SKM-1 treated with dmso at 0.1 percent for 144 hours (cell line): ENCODE measurements at regions not wholly inside any gene's neighbourhood (a gene's known extent, or its start where the extent isn't known, plus 50 kb on each side); places are given as distances from the start of the nearest gene placed in this dataset.
"Not testable (repeated sequence)": the region's sequence is repeated elsewhere in the genome, so short reads cannot be mapped to it uniquely, and the experiment has no call there.

Experiments
- DNase-seq: peaks from one replicate; lab custom pipeline; 2025; ENCODE audit not compliant: unreplicated experiment; lab: John Stamatoyannopoulos, UW

DNA sequence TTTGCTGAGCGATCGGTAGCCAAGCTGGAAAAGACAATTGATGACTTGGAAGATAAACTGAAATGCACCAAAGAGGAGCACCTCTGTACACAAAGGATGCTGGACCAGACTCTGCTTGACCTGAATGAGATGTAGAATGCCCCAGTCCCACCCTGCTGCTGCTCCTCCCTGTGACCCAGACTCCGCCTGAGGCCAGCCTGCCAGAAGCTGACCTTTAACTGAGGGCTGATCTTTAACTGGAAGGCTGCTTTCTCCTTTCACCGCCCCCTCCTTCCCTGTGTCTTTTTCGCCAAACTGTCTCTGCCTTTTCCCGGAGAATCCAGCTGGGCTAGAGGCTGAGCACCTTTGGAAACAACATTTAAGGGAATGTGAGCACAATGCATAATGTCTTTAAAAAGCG is 109.0 kb upstream of the TOX3 start:
- not testable (repeated sequence) for DNase-seq

DNA sequence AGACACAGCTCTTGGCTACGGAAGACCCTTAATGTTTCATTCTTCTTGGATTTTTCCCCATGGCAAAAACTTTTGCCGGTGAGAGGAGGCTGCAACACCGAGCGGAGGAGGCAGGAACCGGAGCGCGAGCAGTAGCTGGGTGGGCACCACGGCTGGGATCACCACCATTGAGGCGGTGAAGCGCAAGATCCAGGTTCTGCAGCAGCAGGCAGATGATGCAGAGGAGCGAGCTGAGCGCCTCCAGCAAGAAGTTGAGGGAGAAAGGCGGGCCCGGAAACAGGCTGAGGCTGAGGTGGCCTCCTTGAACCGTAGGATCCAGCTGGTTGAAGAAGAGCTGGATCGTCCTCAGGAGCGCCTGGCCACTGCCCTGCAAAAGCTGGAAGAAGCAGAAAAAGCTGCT is 108.2 kb upstream of the TOX3 start:
- DNase-seq: not testable (repeated sequence)

GRCh38 chr16:52652033-52652432 is 105.1 kb upstream of the TOX3 start:
- DNase-seq: no peak

DNA sequence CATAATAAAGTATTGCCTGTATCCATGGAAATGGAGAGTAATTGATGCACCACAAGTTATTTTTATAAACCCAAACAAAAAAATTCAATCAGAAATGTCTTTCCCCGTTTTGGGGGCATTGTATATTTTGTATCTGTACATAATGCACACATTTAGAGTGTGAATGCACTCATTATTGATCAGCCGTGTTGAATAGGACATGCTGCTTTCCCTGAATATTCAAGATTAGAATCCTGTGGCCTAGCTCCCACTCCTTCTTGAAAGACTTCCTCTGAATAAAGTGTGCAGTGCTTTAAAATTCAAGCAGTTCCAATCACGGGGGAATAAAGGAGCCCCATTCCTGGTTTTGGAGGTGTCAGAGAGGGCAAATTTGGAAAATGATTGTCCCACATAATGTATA is 103.8 kb upstream of the TOX3 start:
- DNase-seq: no peak

DNA sequence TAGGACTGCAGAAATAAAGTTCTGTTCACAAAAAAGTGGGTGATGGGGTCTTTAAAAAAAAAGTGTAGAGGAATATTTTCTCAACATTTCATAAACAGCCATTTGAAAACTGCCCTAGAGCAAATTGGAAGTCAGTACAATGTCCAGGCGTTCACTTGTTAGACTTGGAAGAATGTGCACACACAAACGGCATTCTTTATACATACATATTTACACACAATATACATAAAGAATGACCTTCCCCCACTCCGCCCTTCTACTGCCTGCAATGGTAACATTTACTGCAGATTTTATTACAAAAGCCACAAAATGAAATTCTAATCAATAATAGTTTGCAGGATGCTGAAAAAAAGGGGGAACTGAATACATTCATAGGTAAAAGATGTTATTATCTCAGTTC is 103.4 kb upstream of the TOX3 start:
- no peak for DNase-seq

DNA sequence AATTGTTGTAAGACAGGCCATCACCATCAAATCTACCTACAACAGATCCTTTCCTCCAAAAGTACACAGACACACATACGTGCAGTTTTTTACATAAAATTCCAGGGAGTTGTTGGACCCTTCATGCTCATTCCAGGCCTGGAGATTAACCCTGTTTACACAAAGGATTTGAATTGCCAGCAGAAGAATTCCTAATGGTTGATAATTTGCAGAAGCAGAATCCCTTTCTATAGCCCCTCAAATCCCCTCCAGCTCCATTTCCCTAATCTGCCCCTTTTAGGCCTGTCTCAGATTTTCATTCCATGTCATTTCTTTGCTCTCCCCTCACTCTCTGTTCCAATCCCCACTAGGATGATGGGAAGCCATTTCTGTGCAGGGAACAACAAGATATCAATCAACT is 102.9 kb upstream of the TOX3 start:
- DNase-seq: no peak

DNA sequence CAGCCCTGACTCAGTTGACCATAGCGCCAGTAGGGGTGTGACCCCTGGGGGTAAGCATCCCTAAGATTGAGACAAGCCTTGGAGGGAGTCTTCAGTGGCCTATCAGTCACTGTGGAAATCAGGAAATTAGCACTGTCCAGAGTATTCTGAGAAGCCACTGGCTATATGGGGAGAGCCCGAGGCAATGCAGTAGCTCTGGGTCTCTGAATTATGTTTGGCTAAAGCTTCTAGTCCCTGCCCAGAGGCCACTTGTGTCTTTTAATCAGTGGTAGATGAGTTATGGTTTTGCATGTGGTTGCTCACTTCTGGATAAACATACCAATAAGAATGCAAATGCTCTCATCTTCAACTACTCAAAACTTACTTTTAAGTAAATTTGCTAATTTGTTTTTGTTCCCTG is 100.6 kb upstream of the TOX3 start:
- DNase-seq: no peak

DNA sequence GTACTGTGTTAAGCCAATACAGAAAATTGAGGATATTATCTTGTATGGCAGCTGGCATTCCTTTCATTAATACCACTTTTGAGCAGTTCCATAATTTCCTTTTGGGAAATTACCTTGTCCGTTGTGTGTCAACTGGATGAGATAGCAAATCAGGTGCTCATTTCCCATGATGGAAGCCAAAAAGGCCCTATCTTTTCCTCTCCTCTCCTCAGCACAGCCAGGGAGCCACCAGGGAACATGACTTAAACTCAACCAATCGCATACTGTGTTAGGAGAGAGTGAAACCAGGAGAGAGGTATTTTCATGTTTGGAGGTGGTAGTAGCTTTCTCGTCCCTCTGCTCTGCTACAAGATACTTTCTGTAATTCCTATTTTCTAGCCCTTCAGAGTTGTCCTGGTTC is 96.1 kb upstream of the TOX3 start:
- DNase-seq: no peak

- DNase-seq: no peak
Observed at GRCh38 chr16:52634528-52634927, 87.6 kb upstream of the TOX3 start.

DNA sequence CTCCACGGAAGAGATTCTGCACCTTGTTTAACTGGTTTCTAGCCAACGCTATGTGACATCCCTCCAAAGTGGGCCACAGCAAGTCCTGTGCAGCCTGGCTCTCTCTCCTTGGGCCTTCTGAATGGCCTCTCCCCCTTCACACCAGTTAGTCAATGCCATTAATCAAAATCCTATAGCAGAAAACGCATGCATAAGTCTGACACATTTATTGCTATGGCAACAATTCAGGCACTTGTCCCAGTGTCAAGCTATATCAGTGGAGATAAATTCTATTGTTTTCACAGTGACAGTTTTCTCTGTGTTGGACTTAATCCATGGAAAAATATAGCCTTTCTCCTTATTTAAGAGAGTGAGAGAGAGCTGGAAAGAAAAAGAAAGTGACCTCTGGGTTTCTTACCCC is 87.2 kb upstream of the TOX3 start:
- no peak for DNase-seq

GRCh38 chr16:52633230-52633629 is 86.3 kb upstream of the TOX3 start:
- DNase-seq: no peak

DNA sequence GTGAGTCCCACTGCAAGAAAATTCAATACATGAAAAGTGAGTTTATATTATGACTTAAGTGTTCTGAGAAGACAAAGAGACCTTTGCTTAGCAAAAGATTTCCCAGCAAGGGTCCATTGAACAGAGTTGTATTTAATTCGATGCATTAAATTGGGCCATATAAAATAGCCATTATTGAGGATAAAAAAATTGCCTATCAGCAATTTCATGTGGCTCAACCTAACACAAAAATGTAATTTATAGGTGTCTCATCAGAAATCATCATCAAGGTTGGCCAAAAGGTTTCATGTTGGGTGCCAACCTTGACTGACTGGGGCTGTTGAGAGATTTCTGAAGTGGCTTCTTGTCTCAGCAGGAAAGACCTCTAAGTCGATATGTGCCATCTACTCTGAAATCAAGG is 84.8 kb upstream of the TOX3 start:
- no peak for DNase-seq

DNA sequence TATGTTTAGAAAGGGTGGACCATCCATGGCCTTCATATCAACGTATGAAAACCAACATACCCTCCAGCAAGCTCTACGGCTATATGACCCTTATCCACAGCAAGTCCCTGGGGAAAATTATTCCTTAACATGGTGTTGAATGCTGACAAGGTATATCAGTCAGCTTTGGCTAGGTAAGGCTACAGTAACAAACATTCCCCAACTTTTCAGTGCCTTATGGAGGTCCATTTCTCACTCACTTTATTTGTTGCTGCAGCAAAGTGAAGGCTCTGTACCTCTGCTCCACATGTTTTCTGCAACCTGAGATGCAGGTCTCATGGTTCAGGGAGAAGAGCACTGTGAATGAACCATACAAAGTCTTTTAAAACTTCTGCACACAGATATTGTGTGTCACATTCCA is 83.8 kb upstream of the TOX3 start:
- DNase-seq: no peak

GRCh38 chr16:52629296-52629695 is 82.4 kb upstream of the TOX3 start:
- DNase-seq: no peak

- no peak for DNase-seq
Observed at GRCh38 chr16:52624891-52625290, 77.9 kb upstream of the TOX3 start.

DNA sequence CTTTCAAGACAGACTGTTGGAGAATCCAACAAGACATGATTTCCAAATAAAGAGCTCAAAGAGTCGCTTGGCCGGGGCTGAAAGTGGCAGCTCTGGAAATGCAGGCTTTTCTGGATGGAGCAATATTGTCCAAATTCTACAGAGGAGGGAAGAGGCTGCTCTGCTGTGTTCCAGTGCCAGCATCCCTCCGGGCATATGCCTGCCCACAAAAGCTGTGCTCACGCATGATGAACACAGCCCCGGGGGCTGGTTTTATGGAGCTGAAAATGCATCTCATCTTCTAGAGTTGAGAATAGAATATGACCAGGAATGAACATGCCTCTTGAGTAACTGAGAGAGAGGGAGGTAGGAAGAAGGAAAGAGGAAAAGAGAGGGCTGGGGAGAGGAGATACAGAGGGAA is 74.7 kb upstream of the TOX3 start:
- DNase-seq: no peak

GRCh38 chr16:52618753-52619497 is 72.0 kb upstream of the TOX3 start:
- DNase-seq: no peak

DNA sequence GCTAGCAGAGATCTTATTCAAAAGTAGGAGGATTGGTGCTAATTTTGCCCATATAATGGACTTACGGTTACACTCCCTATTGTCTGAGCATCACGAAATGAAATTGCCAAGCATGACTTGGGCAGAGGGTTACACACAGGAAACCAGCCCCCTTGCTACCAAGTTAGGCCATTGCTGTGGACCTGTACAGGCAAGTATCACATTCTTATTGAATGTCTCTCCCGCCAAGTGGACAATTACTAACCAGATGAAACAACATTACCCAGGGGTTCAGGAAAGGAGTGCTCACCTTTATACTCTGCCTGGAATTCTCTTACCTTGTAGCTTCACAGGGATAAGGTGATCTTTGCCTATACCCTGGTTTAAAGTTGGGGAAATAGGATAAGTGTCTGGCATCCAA is 70.6 kb upstream of the TOX3 start:
- DNase-seq: no peak

- DNase-seq: no peak
Observed at GRCh38 chr16:52613508-52613907, 66.6 kb upstream of the TOX3 start.

DNA sequence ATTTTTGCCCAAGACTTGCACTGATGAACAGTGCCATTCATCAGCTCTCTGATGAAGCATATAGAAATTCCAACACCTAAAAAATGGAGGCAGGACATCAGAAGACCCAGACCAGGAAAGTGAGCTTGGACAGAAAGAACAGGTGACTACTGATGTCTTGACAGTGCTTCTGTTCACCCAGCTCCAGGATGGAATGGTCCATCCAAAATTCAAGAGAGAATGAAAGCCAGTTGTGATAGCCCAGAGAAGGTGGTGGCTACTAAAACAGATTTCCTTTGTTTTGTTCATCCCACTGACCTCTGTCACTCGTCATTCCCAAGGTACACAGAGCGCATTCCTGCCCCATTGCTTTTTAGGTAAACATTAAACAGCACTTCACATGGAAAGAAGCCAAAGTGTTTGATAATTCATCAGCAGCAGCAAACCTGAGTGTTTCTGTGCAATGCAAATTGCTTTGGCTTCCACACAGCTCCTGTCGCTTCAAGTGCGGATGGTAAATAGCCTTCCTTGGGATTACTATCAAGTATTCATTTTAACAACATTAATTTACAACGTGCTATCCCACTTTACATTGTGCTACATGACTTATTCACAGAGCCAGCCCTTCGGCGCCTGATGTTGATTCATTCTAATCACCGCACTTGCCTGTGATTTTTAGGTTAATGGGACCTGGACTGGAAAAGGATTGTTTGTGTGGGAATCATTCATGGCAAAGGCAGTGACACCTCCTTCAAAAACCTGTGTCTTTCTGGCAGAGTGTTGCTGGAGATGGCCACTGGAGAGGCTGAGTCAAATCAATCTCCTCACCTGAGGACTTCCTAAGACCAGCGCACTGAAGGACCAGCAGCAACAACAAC is 65.1 kb upstream of the TOX3 start:
- DNase-seq: no peak

DNA sequence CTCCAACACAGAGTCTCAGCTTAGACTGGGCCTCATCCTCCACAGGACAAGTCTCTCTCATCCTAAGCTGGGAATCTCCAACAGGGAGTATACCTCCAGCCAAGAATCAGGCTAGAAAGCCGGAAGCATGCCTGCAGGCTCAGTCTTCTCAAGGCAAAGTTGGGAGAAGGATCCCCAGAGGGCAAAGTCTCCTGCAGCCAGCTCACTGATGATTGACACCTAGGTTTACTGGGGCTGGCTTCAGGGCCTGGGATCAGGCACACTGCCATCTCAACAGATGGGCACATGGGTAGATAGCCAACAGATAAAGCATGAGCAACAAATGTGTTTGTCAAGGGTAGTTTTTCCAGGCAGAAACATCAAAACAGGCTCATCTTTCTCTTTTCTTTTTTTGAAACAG is 56.1 kb upstream of the TOX3 start:
- DNase-seq: no peak

DNA sequence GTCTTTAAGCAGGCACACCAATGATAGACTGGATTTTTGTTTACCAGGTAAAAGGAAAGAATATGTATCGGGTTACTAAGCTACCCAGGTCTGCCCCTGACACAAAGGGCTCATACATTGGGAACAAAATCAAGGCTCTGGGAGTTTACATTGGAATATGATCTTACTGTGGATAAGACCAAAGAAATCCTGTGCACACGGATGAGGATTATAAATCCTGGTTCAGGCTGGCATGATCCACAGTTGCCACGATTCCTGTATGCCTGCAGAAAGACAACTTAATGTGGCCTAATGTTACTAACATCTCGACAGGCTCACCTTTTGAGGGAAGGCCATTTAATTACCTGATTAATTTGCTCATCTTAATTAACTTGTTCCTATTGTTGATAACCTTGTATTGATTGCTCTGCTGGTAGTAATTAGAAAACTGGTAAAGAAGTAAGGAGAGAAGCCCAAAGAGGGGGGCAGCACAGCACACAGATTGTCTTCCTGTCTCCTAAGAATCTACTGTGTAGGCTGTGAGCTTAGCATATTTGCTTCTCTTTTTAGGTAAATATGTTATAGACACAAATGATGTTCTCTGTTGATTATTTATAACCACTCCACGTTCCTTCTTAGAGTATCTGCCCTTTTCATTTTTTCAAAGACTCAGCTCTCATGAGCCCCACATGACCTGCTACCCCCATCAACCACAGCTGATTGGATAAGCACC is 51.0 kb upstream of the TOX3 start:
- DNase-seq: no peak
